NCI-H446 (cell line): ENCODE measurements at regions not wholly inside any gene's neighbourhood (a gene's known extent, or its start where the extent isn't known, plus 50 kb on each side); places are given as distances from the start of the nearest gene placed in this dataset.
"Not testable (repeated sequence)": the region's sequence is repeated elsewhere in the genome, so short reads cannot be mapped to it uniquely, and the experiment has no call there.

Experiments
- DNase-seq, 2 experiments: peaks; one replicate each; lab custom pipeline; 2025; lab: John Stamatoyannopoulos, UW

- DNase-seq = no peak
Measured at GRCh38 chr21:33972539-33972938, 56.9 kb upstream of the ATP5PO start.

GRCh38 chr21:33971492-33972013 is 55.9 kb upstream of the ATP5PO start:
- DNase-seq = no peak

GRCh38 chr21:33969581-33969980 is 54.0 kb upstream of the ATP5PO start:
- no peak for DNase-seq

GRCh38 chr21:33968995-33969348 is 53.4 kb upstream of the ATP5PO start:
- no peak for DNase-seq

- peak in 1 of 2 experiments; percentile 73 for DNase-seq
Measured at GRCh38 chr21:33968080-33968994, 52.7 kb upstream of the ATP5PO start.

GRCh38 chr21:33967086-33967571 is 51.5 kb upstream of the ATP5PO start:
- DNase-seq = no peak

GRCh38 chr21:33966324-33966949 is 50.8 kb upstream of the ATP5PO start:
- peak in 1 of 2 experiments; percentile 18 for DNase-seq

- DNase-seq = not testable (repeated sequence)
Measured at GRCh38 chr21:33965662-33966061, 50.1 kb upstream of the ATP5PO start.
